ENCODE measurements at regions not wholly inside any gene's neighbourhood (a gene's known extent, or its start where the extent isn't known, plus 50 kb on each side); places are given as distances from the start of the nearest gene placed in this dataset.

DNA sequence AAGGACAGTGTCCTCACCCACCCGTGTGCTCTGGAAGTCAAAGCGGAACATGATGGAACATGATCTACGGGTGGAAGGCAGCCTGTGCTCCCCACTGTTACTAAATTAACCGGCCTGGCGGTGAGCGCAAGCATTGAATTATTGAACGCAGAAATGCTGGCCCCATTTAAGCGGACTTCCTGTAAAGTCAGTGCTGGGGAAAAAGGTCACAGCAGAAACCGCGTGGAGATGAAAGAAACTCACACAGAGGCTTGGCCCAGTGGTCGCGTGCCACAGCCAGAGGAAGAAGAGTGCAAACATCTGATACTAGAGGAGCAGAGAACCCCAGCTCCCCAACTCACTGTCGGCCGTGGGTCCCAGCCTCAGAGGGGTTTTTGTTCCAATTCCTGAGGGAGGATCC is 321.2 kb downstream of the ADGRD1 start:
- TF ChIP-seq RAD21 (CRISPR knock-in tag; conservative IDR thresholded peaks at IDR 0.05 in 1 of 2, IDR thresholded peaks at IDR 0.05 in 1 of 2) (0 out of 4 replicates have a peak, but pooled peaks of 1 of the 2 experiments have one; percentile 1), ZNF175 (CRISPR knock-in tag; IDR thresholded peaks at IDR 0.05; ENCODE audit: low read depth) (no peak), YY1 (IDR thresholded peaks at IDR 0.05; ENCODE audit: borderline replicate concordance in 1 of 3, control insufficient read depth in 1 of 3, extremely low read depth in 1 of 3, insufficient read depth in 3 of 3, insufficient read length in 1 of 3, insufficient replicate concordance in 2 of 3, low read depth in 1 of 3, low read length in 2 of 3) (no peak), XRCC3 (IDR thresholded peaks at IDR 0.05) (no peak), ETV6 (IDR thresholded peaks at IDR 0.05; ENCODE audit: borderline replicate concordance in 1 of 2, low read depth in 2 of 2, low read length in 1 of 2) (no peak), ETV6 (CRISPR knock-in tag; IDR thresholded peaks at IDR 0.05; ENCODE audit: borderline replicate concordance) (no peak)
- TF ChIP-seq, protein P1, sequence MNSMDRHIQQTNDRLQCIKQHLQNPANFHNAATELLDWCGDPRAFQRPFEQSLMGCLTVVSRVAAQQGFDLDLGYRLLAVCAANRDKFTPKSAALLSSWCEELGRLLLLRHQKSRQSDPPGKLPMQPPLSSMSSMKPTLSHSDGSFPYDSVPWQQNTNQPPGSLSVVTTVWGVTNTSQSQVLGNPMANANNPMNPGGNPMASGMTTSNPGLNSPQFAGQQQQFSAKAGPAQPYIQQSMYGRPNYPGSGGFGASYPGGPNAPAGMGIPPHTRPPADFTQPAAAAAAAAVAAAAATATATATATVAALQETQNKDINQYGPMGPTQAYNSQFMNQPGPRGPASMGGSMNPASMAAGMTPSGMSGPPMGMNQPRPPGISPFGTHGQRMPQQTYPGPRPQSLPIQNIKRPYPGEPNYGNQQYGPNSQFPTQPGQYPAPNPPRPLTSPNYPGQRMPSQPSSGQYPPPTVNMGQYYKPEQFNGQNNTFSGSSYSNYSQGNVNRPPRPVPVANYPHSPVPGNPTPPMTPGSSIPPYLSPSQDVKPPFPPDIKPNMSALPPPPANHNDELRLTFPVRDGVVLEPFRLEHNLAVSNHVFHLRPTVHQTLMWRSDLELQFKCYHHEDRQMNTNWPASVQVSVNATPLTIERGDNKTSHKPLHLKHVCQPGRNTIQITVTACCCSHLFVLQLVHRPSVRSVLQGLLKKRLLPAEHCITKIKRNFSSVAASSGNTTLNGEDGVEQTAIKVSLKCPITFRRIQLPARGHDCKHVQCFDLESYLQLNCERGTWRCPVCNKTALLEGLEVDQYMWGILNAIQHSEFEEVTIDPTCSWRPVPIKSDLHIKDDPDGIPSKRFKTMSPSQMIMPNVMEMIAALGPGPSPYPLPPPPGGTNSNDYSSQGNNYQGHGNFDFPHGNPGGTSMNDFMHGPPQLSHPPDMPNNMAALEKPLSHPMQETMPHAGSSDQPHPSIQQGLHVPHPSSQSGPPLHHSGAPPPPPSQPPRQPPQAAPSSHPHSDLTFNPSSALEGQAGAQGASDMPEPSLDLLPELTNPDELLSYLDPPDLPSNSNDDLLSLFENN (IDR thresholded peaks at IDR 0.05; ENCODE audit: low read depth in 2 of 2, low read length in 2 of 2) = no peak
- TF ChIP-seq, protein P2, sequence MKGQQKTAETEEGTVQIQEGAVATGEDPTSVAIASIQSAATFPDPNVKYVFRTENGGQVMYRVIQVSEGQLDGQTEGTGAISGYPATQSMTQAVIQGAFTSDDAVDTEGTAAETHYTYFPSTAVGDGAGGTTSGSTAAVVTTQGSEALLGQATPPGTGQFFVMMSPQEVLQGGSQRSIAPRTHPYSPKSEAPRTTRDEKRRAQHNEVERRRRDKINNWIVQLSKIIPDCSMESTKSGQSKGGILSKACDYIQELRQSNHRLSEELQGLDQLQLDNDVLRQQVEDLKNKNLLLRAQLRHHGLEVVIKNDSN (CRISPR knock-in tag; IDR thresholded peaks at IDR 0.05) = no peak
- TF ChIP-seq, protein P3, sequence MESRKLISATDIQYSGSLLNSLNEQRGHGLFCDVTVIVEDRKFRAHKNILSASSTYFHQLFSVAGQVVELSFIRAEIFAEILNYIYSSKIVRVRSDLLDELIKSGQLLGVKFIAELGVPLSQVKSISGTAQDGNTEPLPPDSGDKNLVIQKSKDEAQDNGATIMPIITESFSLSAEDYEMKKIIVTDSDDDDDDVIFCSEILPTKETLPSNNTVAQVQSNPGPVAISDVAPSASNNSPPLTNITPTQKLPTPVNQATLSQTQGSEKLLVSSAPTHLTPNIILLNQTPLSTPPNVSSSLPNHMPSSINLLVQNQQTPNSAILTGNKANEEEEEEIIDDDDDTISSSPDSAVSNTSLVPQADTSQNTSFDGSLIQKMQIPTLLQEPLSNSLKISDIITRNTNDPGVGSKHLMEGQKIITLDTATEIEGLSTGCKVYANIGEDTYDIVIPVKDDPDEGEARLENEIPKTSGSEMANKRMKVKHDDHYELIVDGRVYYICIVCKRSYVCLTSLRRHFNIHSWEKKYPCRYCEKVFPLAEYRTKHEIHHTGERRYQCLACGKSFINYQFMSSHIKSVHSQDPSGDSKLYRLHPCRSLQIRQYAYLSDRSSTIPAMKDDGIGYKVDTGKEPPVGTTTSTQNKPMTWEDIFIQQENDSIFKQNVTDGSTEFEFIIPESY (CRISPR knock-in tag; IDR thresholded peaks at IDR 0.05) = peak; percentile 34; the same call in 1 of the 2 replicates
- no peak overlapping the region for H3K27ac ChIP-seq (ENCODE audit: extremely low read depth, low read depth, low read length)
- no peaks in the 10 kb centered on the region; the same call in 1 of the 2 replicates for H4K20me1 ChIP-seq (replicated peaks; ENCODE audit: control insufficient read depth, insufficient read depth, low read length)
- no peak overlapping the region for H2AFZ ChIP-seq (ENCODE audit: low read depth, low read length)
- peak overlapping the region in 1 of 2 experiments; percentile 42; a peak in 1 of 4 replicates for H3K9ac ChIP-seq (ENCODE audit: insufficient read depth in 1 of 2, low read depth in 2 of 2, low read length in 2 of 2)
- BruUV-seq (replicated peaks) = no TSS peak
- ChIA-PET CTCF (ENCODE audit: low intra/inter-chr PET ratio) (no interaction called here), POLR2A (interaction anchor here (0.7 to 1.3 kb wide), 2 partner anchors 10 to 12 kb away, joined by 3 to 7 read pairs; no protein-coding TSS in a partner anchor)
- 30% methylated on average over 14 of the region's 14 CpGs for WGBS (ENCODE audit: insufficient coverage, low coverage, missing lambda C conversion rate)
- H3K4me1 ChIP-seq (replicated peaks in 1 of 2; ENCODE audit: control insufficient read depth in 2 of 2, insufficient read depth in 2 of 2, low read length in 2 of 2) = peaks cover 2 to 28% of the 10 kb centered on the region in 2 experiments; a peak in 4 of 5 replicates
- H3K4me2 ChIP-seq (ENCODE audit: insufficient read depth, low read length) = no peak overlapping the region
- no peak overlapping the region for H3K4me3 ChIP-seq
- intact Hi-C loops (cut with micrococcal nuclease) (no loop called here), in situ Hi-C loops (cut with MboI) (no loop called here)
- H3K79me2 ChIP-seq (ENCODE audit: control insufficient read depth, insufficient read depth, low read length) = no peaks in the 10 kb centered on the region
- ATAC-seq = no peak
- H3K27me3 ChIP-seq (ENCODE audit: control insufficient read depth in 2 of 2, insufficient read depth in 2 of 2, low read length in 2 of 2) = peaks cover 6 to 33% of the 10 kb centered on the region in 2 experiments
- H3K9me1 ChIP-seq (ENCODE audit: control insufficient read depth, insufficient read depth, low read length) = no peaks in the 10 kb centered on the region
- no peaks in the 10 kb centered on the region for H3K9me3 ChIP-seq (replicated peaks; ENCODE audit: control insufficient read depth, insufficient read depth, low read depth, low read length)
- FAIRE-seq = no peak
- H3K36me3 ChIP-seq (ENCODE audit: control insufficient read depth, insufficient read depth, low read length) = no peaks in the 10 kb centered on the region
- no peak for DNase-seq (ENCODE audit: extremely low read depth in 1 of 4, low spot score in 3 of 4)
